GM12873 (cell line): ENCODE measurements at regions not wholly inside any gene's neighbourhood (a gene's known extent, or its start where the extent isn't known, plus 50 kb on each side); places are given as distances from the start of the nearest gene placed in this dataset.

Experiments
- TF ChIP-seq, protein P1 (sequence below): IDR thresholded peaks from 2 replicates; pipeline ENCODE4 v1.5.1; 2012; ENCODE audit warnings: low read depth, mild to moderate bottlenecking, moderate library complexity, low read length, control low read depth; ENCODE audit not compliant: insufficient read depth; ENCODE audit errors: missing control alignments

DNA sequence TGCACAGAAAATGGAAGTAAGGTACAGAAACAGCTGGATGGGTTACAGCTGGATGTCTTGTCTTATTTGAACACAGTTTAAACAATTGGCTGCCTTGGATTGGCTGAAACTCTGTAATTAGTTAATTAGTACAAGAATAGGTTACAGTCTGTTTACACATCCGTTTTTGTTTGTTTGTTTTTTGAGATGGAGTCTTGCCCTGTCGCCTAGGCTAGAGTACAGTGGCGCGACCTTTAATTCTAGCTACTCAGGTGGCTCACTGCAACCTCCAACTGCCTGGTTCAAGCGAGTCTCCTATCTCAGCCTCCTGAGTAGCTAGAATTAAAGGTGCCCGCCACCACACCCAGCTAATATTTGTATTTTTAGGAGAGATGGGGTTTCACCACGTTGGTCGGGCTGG is 368.7 kb upstream of the KLF4 start:
- TF ChIP-seq, protein P1, sequence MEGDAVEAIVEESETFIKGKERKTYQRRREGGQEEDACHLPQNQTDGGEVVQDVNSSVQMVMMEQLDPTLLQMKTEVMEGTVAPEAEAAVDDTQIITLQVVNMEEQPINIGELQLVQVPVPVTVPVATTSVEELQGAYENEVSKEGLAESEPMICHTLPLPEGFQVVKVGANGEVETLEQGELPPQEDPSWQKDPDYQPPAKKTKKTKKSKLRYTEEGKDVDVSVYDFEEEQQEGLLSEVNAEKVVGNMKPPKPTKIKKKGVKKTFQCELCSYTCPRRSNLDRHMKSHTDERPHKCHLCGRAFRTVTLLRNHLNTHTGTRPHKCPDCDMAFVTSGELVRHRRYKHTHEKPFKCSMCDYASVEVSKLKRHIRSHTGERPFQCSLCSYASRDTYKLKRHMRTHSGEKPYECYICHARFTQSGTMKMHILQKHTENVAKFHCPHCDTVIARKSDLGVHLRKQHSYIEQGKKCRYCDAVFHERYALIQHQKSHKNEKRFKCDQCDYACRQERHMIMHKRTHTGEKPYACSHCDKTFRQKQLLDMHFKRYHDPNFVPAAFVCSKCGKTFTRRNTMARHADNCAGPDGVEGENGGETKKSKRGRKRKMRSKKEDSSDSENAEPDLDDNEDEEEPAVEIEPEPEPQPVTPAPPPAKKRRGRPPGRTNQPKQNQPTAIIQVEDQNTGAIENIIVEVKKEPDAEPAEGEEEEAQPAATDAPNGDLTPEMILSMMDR = no peak

DNA sequence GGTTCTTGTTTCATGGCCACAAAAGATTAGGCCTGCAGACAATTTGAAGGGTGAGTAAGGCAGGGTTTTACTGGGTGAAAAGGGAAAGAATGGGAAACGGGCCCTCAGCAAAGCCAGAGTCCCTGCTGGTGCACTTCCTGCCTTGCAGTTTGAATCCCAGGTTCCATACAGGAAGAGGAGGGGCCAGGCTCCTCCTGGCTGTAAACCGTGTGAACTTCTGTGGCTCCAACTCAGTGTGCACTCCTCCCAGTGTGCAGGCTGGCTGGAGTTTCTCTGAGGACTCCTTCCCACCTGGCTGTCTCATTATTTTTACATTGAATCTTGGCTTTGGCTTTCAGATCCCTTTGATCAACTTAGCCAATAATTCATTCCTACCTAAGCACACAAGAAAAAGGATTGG is 367.1 kb upstream of the KLF4 start:
- TF ChIP-seq, protein P1 = no peak

DNA sequence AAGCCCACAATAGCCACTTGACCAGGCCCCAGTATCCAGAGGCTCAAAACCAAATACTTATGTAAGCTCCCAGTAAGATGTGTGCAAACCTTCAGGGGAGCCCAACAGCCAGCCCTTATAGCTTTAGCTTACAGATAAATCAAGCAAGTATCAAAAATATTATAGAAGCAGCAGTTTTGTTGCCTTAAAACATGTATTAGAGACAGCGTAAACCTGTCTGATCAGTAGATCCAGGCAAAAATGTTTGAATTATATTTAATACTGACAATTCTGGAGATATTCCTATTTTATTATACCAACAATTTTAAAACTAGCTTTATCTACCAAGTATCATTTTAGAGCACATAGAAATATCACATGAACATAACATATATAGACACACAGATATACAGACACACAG is 365.6 kb upstream of the KLF4 start:
- TF ChIP-seq, protein P1 = no peak

DNA sequence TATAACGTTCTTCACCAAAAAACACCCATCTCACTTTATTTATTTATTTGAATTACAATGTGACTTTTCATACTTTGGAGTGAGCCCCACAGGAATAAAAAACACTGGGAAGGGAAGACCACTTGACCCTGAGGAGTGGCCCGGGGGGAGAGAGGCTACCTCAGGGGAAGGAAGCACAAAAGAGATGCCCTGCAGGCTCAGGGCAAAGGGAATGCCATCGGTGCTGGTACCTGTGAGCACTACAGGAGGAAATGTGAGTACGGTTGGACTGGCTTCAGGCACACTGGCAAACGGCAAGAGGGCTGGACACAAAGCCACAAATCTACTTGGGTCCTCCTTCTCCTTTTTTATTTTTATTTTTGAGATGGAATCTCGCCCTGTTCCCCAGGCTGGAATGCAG is 363.9 kb upstream of the KLF4 start:
- TF ChIP-seq, protein P1 = no peak

DNA sequence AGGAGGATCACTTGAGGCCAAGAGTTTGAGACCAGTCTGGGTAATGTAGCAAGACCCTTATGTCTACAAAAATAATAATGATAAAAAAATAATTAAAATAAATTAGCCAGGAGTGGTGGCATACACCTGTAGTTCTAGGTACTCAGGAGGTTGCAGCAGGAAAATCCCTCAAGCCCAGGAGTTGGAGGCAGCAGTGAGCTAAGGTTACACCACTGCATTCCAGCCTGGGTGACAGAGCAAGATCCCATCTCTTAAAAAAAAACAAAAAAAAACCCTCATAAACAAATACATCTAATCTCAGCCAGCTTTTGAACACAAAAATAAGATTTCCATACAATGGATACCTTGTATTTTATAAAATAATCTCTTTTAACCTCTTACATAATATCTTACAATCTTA is 363.3 kb upstream of the KLF4 start:
- TF ChIP-seq, protein P1 = no peak

DNA sequence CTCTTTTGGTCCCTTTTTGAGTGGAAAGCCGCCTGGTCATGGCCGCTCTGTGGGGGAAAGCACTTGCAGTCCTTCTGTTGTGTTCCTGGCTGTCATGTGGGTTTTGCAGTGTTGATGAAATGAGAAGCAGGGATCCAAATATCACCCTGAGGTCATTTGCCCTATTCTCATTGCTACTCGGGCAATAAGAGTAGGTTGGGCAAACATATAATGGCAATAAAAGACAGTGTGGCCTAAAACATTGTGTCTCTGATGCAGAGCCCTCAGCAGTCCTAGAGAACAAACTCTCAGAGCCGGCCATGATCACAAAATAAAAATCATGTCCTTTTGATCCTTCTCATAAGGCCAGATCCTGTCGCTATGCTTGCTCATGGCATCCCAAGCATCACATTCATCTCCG is 361.1 kb upstream of the KLF4 start:
- TF ChIP-seq, protein P1 = no peak

DNA sequence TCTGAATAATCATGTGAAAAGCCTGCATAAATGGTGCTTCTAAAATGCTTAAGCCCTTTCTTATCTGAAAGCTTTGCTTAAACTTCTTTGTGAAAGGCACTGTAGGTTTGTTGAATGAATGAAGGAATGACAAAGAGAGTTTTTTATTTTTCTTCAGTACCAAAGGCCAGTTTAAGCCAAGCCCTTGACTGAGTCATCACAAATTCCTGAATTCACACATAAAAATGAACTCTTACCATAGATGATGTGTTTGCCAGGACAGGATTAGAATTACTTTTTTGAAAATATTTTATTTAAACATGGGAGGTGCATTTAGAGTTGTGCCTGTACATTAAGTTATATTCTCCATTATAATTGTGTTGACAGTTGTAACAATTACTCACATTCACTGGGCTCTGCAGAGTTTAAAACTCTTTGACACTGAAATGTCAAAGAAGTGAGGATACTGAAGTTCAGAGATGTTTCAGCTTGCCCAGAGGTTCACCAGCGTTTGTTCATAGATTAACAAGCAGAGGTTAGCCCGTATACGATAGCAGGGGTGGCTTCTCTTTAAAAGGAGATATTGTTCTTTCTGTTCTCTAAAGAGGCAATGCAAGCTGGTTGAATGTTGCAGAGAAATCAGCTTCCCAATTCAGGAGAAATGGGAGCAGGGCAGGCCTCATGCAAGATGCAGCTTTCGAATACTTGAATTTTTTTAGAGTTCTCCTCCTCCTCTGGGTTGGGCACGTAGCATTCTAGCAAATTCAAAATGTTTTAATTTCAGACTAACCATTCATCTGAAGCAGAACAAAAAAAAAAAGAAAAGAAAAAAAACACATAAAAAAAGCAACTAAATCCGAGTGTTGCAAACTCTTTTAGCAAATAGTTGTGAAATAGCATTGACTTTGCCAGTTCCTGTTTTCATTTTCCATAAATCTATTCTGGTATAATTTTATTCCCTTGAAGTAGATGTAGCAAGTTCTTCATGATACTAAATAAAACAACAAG is 358.7 kb upstream of the KLF4 start:
- TF ChIP-seq, protein P1 = no peak
